Effector memory CD4-positive, alpha-beta T cell (primary cell): ENCODE measurements at regions not wholly inside any gene's neighbourhood (a gene's known extent, or its start where the extent isn't known, plus 50 kb on each side); places are given as distances from the start of the nearest gene placed in this dataset.

Source experiments
- DNase-seq, 3 donors: peaks; one replicate each; pipeline ENCODE4 v3.0.0-alpha.2; 2020
- H3K27ac ChIP-seq: 2 replicates; pipeline ENCODE4 v1.7.0; 2013; ENCODE audit warnings: mild to moderate bottlenecking, low read length, moderate library complexity; ENCODE audit not compliant: insufficient read depth, poor library complexity, severe bottlenecking
- H3K27me3 ChIP-seq: replicated peaks from 2 replicates; pipeline ENCODE4 v1.7.0; 2013; ENCODE audit warnings: mild to moderate bottlenecking, low read length; ENCODE audit not compliant: insufficient read depth, control insufficient read depth, poor library complexity, severe bottlenecking
- H3K36me3 ChIP-seq: 2 replicates; pipeline ENCODE4 v1.7.0; 2013; ENCODE audit warnings: mild to moderate bottlenecking, low read length, moderate library complexity; ENCODE audit not compliant: control insufficient read depth, insufficient read depth
- H3K4me1 ChIP-seq: 2 replicates; pipeline ENCODE4 v1.7.0; 2013; ENCODE audit warnings: low read length, mild to moderate bottlenecking; ENCODE audit not compliant: control insufficient read depth, insufficient read depth, poor library complexity, severe bottlenecking
- H3K4me3 ChIP-seq: 2 replicates; pipeline ENCODE4 v1.7.0; 2013; ENCODE audit warnings: low read length, low read depth, mild to moderate bottlenecking; ENCODE audit not compliant: insufficient read depth, poor library complexity, severe bottlenecking
- H3K9me3 ChIP-seq: 2 replicates; pipeline ENCODE4 v1.7.0; 2013; ENCODE audit warnings: mild to moderate bottlenecking, low read length, moderate library complexity; ENCODE audit not compliant: control insufficient read depth

DNA sequence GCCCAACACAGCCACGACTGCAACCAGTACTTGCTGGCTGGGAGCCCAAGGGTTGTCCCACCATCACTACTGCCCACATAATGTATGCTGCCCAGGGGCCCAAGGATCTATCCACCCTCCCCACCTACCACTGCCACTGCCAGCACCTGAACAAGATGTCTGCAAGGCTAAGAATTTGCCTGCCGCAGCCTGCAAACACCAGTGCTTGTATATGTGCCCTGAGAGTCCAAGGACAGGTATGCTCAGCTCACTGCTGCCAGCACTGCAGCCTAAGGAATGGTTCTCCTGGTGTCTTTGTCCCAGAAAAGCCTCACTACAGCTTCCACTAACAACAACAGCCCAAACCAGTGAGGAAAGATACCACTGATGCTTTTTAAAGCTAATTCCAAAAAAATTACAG, 1174.0 kb downstream of the SORCS1 start:
- no peaks in the 10 kb centered on the region for H3K4me1 ChIP-seq
- H3K36me3 ChIP-seq: no peaks in the 10 kb centered on the region
- H3K4me3 ChIP-seq: no peak overlapping the region
- DNase-seq: no peak
- H3K27ac ChIP-seq: no peak overlapping the region
- no peaks in the 10 kb centered on the region for H3K9me3 ChIP-seq
- no peaks in the 10 kb centered on the region for H3K27me3 ChIP-seq

DNA sequence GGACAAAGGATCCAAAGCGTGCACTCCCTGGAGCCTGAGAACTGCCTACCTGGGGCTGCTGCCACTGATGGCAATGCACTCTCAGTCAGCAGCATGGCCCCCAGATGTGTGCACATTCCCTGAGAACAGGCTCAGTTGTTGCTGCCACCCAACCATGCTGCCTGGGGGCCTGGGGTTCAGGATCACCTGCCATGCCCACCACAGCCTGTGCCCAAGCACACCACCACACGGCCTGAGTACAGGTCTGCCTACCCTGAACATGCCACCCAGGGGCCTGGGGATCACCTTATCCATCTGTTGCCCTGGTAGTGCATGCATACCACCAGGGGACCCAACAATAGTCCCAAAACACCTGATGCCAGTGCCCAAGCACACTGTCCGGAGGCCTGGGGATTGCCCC, 1174.5 kb downstream of the SORCS1 start:
- H3K27ac ChIP-seq: no peak overlapping the region
- H3K9me3 ChIP-seq: no peaks in the 10 kb centered on the region
- H3K27me3 ChIP-seq: no peaks in the 10 kb centered on the region
- no peaks in the 10 kb centered on the region for H3K4me1 ChIP-seq
- H3K4me3 ChIP-seq: no peak overlapping the region
- DNase-seq: no peak
- no peaks in the 10 kb centered on the region for H3K36me3 ChIP-seq

DNA sequence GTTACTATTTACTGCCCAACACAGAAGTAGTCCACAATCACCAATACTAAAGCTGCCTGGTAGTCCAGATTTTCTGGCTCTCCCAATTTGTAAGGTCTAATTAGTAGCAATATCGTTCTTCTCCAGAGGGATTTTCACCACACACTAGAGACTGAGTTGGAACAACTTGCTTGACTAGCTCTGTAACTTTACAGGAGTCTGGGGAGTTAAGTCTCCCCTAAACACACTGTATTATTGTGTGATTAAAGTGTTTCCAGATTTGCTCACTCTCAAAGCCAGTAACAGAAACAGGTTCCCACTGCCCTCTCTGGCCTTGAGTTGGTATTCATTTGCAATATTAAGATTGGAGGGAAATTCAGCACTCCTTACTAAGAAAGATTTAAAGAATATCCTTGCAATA, 1175.7 kb downstream of the SORCS1 start:
- no peak overlapping the region for H3K4me3 ChIP-seq
- no peaks in the 10 kb centered on the region for H3K36me3 ChIP-seq
- no peak overlapping the region for H3K27ac ChIP-seq
- DNase-seq: no peak
- H3K4me1 ChIP-seq: no peaks in the 10 kb centered on the region
- H3K27me3 ChIP-seq: no peaks in the 10 kb centered on the region
- no peaks in the 10 kb centered on the region for H3K9me3 ChIP-seq

DNA sequence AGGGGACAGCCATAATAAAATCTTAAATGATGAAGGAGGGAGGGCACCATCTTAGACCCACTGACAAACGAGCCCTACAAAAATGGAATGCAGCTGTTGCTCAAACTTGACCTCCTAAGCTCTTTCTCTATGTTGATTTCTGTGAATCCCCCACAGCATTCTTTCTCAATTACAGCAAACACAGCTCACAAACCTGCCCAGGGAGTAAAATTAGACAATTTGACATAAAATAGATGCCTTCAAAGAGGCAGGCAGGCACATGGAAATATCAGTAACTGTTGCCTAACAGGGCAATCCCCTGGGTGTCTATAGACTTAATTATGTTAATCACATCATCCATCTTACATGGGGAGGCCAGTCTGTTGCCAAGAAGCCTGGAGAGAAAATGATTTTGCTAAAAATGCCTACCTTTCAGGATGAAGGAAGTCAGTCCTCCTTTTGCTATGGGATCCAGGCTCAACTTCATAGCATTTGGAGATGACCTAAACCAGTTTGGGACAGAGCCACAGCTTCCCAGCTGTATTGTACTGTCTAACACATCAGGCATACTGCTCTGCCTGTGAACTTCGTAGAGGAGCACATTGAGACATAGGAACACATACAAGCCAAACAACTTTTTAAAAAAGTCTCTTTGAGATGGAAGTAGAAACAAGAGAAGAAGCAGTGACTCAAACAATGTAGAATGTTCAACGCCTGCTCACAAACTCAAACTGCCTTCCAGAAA, 1177.4 kb downstream of the SORCS1 start:
- Histone ChIP-seq H3K9me3 (no peaks in the 10 kb centered on the region), H3K4me1 (no peaks in the 10 kb centered on the region), H3K27me3 (no peaks in the 10 kb centered on the region), H3K4me3 (no peak overlapping the region), H3K36me3 (no peaks in the 10 kb centered on the region), H3K27ac (no peak overlapping the region)
- no peak for DNase-seq

DNA sequence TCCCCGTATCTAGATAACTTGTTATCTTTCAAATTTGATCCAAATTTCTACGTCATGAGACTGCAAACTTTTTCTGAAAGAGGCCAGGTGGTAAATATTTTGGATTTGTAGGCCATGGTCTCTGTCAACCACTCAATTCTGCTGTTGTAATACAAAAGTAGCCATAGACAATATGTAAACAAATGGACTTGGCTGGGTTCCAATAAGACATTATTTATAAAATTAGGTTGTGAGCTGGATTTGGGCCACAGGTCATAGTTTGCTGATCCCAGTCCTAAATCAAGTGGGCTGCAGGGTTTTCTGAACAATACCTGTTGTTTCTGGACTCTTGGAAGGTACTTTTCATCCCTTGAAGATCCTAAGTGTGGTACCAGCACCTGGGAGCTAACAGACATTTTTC, 1178.0 kb downstream of the SORCS1 start:
- Histone ChIP-seq H3K4me1 (no peaks in the 10 kb centered on the region), H3K9me3 (no peaks in the 10 kb centered on the region), H3K27me3 (no peaks in the 10 kb centered on the region), H3K36me3 (no peaks in the 10 kb centered on the region), H3K27ac (no peak overlapping the region), H3K4me3 (no peak overlapping the region)
- DNase-seq: no peak

DNA sequence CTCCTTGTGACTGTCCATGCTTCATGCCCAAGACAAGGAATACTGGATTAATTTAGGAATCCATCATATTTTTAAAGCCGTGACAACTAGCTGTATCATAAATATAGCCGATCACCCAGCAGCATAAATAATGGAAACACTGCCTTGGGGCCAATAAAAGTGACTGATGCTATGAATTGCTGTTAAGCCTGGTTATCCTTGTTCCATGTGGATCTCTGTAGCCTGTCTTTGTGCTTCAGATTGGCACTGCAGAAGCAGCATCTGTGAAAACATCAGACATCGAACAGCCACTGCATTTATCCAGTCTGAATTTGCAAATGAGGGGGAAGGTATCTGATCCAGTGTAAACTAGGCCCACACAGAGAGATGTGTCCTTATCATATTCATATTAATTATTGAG, 1181.8 kb downstream of the SORCS1 start:
- no peak for DNase-seq
- H3K9me3 ChIP-seq: no peaks in the 10 kb centered on the region
- H3K27me3 ChIP-seq: no peaks in the 10 kb centered on the region
- no peaks in the 10 kb centered on the region for H3K36me3 ChIP-seq
- no peak overlapping the region for H3K27ac ChIP-seq
- H3K4me3 ChIP-seq: no peak overlapping the region
- no peaks in the 10 kb centered on the region for H3K4me1 ChIP-seq

DNA sequence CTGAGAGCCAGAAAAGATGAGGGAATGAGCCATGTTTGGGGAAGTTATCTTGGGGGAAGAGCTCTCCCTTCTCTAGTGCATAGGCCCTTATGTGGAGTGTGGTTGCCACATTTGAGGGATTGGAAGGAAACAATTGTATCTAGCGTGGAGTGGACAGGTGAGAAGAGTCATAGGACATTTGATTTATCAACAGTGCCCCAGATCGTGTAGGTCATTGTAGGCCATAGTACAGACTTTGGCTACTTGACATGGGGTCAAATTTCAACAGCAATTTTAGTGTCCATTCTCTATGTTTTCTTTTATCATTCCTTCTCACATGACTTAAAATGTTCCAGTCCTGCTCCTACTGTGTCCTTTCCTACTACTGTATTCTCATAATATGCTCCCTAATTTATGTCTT, 1182.8 kb downstream of the SORCS1 start:
- H3K4me3 ChIP-seq: no peak overlapping the region
- H3K36me3 ChIP-seq: no peaks in the 10 kb centered on the region
- no peaks in the 10 kb centered on the region for H3K4me1 ChIP-seq
- H3K27ac ChIP-seq: no peak overlapping the region
- H3K9me3 ChIP-seq: no peaks in the 10 kb centered on the region
- no peaks in the 10 kb centered on the region for H3K27me3 ChIP-seq
- no peak for DNase-seq

DNA sequence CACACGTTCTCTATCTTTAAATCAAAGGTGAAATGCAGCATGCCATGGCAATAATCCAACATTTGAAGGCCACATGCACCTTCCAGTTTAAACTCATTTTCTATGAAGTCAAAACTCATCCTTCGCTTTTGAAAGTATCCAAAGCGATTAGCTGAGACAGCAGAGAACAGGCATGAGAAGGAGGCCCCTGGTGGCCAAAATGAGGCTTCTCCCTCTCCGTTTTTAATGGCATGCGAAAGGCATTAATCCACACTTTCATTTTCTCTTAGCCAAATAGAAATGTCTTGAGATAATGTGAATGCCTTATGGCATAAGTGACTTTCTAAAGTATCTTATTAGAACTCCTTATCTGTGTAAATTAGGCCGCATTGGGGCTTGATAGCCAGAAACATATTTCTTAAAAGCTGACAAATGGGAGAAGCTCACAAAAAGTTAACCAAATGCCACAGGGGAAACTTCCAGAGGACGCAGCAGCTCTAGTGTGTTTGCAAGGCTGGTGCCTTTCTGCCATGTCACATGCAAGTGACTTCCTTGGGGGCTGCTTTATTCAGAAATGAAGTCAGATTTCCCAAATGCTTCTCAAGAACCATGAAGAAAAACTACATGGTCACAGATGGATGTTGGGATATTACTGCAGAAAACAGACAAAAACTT, 1189.6 kb downstream of the SORCS1 start:
- no peak for DNase-seq
- H3K4me1 ChIP-seq: no peaks in the 10 kb centered on the region
- H3K4me3 ChIP-seq: no peak overlapping the region
- no peak overlapping the region for H3K27ac ChIP-seq
- H3K9me3 ChIP-seq: no peaks in the 10 kb centered on the region
- no peaks in the 10 kb centered on the region for H3K36me3 ChIP-seq
- no peaks in the 10 kb centered on the region for H3K27me3 ChIP-seq

DNA sequence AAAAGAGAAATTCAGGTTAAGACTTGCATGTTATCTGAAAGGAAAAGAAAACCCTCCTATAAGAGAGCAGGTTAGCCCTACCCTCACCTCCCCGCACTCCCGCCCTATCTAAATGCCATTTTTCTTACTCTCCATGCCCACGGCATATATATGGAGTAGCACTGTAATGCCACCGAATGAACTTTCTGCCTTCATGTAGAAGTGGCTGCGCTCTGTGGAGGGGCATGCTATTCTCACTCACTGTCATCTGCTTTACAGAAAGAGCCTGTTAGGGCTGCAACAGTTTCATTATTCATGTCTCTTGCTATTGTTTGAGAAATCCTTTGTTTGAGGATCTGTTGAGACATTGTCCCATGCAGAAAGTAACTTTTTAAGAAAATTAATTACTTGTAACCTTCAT, 1190.6 kb downstream of the SORCS1 start:
- Histone ChIP-seq H3K4me1 (no peaks in the 10 kb centered on the region), H3K4me3 (no peak overlapping the region), H3K36me3 (no peaks in the 10 kb centered on the region), H3K9me3 (no peaks in the 10 kb centered on the region), H3K27me3 (no peaks in the 10 kb centered on the region), H3K27ac (no peak overlapping the region)
- no peak for DNase-seq

DNA sequence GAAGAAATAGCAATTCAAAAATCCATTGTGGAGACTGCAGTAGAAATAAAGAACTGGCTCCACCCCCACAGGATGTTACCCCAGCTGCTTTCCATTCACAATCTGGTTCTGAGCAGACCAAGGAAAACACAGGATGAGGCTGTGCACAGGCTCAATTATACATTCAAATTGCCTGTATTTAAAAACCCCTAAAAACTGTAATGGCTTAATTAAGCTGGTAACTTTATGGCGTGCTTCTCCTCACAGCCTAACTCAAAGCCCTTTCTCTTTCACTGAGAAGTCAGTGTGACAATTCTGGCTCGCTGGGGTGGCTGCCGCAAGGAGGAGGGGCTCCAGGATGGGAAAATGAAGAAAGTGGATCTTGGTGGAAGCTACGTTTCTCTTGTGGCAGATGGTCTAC, 1191.1 kb downstream of the SORCS1 start:
- Histone ChIP-seq H3K4me1 (no peaks in the 10 kb centered on the region), H3K4me3 (no peak overlapping the region), H3K36me3 (no peaks in the 10 kb centered on the region), H3K27ac (no peak overlapping the region), H3K9me3 (no peaks in the 10 kb centered on the region), H3K27me3 (no peaks in the 10 kb centered on the region)
- DNase-seq: no peak
